ENCODE measurements at regions not wholly inside any gene's neighbourhood (a gene's known extent, or its start where the extent isn't known, plus 50 kb on each side); places are given as distances from the start of the nearest gene placed in this dataset.

DNA sequence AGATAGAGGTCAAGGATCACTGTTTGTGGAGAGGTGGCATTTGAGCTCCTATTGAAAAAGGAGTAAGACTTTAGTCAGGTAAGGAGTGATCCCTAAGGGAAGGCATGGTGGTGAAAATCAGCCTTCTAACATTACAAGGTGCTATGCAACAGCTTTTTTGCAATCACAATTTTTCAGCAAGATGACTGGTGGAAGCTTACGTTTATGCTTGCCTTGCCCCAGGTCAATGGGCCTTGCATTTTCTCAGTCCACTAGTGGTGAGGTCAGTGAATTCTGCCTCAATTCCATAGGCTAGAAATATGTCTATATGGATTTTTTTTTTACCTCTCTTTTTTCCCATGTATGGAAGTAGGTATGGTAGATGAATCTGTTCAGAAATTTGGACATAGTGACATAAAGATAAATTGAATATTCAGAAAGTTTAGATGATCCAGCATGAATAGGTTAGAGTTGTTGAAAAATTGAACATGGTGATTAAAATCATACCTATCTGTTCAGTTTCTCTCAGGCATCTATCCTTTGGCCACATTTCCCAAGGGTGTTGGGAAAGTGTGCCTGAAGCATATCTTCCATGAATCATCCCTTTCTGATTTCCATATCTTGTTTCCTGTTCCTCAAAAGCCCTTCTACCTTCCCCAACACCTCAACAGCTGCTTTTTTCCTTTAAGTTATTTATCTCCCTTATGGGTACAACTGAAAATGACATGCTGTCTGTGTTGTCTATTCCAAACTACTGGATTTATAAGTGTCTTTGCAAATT lies 71.9 kb upstream of the PTPRZ1 start:
- no TSS peak for BruUV-seq (replicated peaks)
- H2AFZ ChIP-seq (replicated peaks; ENCODE audit: low read length, poor library complexity), result no peak overlapping the region
- no peak overlapping the region for H4K8ac ChIP-seq (ENCODE audit: low read depth in 2 of 2, low read length in 2 of 2)
- no peak overlapping the region for H4K5ac ChIP-seq (ENCODE audit: low read depth, low read length)
- H3K9me1 ChIP-seq (ENCODE audit: insufficient read depth, low read length), result no peaks in the 10 kb centered on the region
- no peak overlapping the region for H3K23ac ChIP-seq (ENCODE audit: low read depth, low read length)
- no peaks in the 10 kb centered on the region for H3K4me1 ChIP-seq (ENCODE audit: control insufficient read depth, insufficient read depth, low read length)
- ATAC-seq (ENCODE audit: low read depth) (no peak), DNase-seq (no peak)
- TF ChIP-seq POLR2A (IDR thresholded peaks at IDR 0.05; ENCODE audit: low read depth, low read length), result no peak
- TF ChIP-seq, protein P1, sequence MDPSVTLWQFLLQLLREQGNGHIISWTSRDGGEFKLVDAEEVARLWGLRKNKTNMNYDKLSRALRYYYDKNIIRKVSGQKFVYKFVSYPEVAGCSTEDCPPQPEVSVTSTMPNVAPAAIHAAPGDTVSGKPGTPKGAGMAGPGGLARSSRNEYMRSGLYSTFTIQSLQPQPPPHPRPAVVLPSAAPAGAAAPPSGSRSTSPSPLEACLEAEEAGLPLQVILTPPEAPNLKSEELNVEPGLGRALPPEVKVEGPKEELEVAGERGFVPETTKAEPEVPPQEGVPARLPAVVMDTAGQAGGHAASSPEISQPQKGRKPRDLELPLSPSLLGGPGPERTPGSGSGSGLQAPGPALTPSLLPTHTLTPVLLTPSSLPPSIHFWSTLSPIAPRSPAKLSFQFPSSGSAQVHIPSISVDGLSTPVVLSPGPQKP (IDR thresholded peaks at IDR 0.05; ENCODE audit: borderline replicate concordance, low read depth, low read length), result no peak
- TF ChIP-seq RCOR1 (IDR thresholded peaks at IDR 0.05; ENCODE audit: insufficient replicate concordance, low read length), result no peak
- no peak for TF ChIP-seq BHLHE40 (IDR thresholded peaks at IDR 0.05; ENCODE audit: low read depth, low read length)
- TF ChIP-seq MAZ (IDR thresholded peaks at IDR 0.05; ENCODE audit: borderline replicate concordance, low read depth, low read length), result no peak
- no peak for TF ChIP-seq FOS (IDR thresholded peaks at IDR 0.05; ENCODE audit: low read depth, low read length)
- no peak for TF ChIP-seq MXI1 (IDR thresholded peaks at IDR 0.05; ENCODE audit: borderline replicate concordance, low read depth, low read length)
- TF ChIP-seq, protein P2, sequence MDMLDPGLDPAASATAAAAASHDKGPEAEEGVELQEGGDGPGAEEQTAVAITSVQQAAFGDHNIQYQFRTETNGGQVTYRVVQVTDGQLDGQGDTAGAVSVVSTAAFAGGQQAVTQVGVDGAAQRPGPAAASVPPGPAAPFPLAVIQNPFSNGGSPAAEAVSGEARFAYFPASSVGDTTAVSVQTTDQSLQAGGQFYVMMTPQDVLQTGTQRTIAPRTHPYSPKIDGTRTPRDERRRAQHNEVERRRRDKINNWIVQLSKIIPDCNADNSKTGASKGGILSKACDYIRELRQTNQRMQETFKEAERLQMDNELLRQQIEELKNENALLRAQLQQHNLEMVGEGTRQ (IDR thresholded peaks at IDR 0.05; ENCODE audit: low read depth, low read length), result no peak
- no peak for TF ChIP-seq CHD1 (IDR thresholded peaks at IDR 0.05; ENCODE audit: low read depth, low read length)
- no peak for TF ChIP-seq RAD21 (IDR thresholded peaks at IDR 0.05; ENCODE audit: low read length)
- TF ChIP-seq NFE2L2 (IDR thresholded peaks at IDR 0.05; ENCODE audit: low read depth, low read length), result no peak
- no peak for TF ChIP-seq RFX5 (IDR thresholded peaks at IDR 0.05; ENCODE audit: low read depth, low read length)
- TF ChIP-seq, protein P3, sequence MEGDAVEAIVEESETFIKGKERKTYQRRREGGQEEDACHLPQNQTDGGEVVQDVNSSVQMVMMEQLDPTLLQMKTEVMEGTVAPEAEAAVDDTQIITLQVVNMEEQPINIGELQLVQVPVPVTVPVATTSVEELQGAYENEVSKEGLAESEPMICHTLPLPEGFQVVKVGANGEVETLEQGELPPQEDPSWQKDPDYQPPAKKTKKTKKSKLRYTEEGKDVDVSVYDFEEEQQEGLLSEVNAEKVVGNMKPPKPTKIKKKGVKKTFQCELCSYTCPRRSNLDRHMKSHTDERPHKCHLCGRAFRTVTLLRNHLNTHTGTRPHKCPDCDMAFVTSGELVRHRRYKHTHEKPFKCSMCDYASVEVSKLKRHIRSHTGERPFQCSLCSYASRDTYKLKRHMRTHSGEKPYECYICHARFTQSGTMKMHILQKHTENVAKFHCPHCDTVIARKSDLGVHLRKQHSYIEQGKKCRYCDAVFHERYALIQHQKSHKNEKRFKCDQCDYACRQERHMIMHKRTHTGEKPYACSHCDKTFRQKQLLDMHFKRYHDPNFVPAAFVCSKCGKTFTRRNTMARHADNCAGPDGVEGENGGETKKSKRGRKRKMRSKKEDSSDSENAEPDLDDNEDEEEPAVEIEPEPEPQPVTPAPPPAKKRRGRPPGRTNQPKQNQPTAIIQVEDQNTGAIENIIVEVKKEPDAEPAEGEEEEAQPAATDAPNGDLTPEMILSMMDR (conservative IDR thresholded peaks at IDR 0.05; ENCODE audit: low read depth, low read length), result no peak
- TF ChIP-seq MAFK (IDR thresholded peaks at IDR 0.05; ENCODE audit: low read depth, low read length), result no peak
- TF ChIP-seq CEBPB (IDR thresholded peaks at IDR 0.05; ENCODE audit: low read depth, low read length), result no peak
- no peak for TF ChIP-seq SMC3 (IDR thresholded peaks at IDR 0.05; ENCODE audit: low read depth, low read length)
- CTCF ChIA-PET, result interaction anchor here (0.6 kb wide), 1 partner anchor 69 kb away, joined by 4 read pairs; no protein-coding TSS in a partner anchor
- H2AK9ac ChIP-seq (replicated peaks; ENCODE audit: low read depth, low read length, poor library complexity), result no peak overlapping the region
- H3K27ac ChIP-seq (ENCODE audit: insufficient read depth, low read length), result no peak overlapping the region
- POLR2A ChIA-PET (ENCODE audit: unreplicated experiment), result no interaction called here
- in situ Hi-C loops (cut with MboI; ENCODE audit: low sequenced_read_pairs), result no loop called here
- no peaks in the 10 kb centered on the region for H3K27me3 ChIP-seq (ENCODE audit: control insufficient read depth, insufficient read depth, low read length)
- intact Hi-C loops (cut with micrococcal nuclease), result no loop called here
- no peak overlapping the region for H3K9ac ChIP-seq (ENCODE audit: low read depth, low read length)
- H2BK5ac ChIP-seq (ENCODE audit: low read depth, low read length, poor library complexity, severe bottlenecking), result no peak overlapping the region
- H2AK5ac ChIP-seq (ENCODE audit: low read depth, low read length), result no peak overlapping the region
- no peak overlapping the region for H2BK20ac ChIP-seq (ENCODE audit: low read depth, low read length)
- no peaks in the 10 kb centered on the region for H3K9me3 ChIP-seq (ENCODE audit: control insufficient read depth, insufficient read depth, low read length)
- H3K56ac ChIP-seq (ENCODE audit: extremely low read depth, insufficient read depth, low read length), result no peak overlapping the region
- no peaks in the 10 kb centered on the region for H3K79me1 ChIP-seq (ENCODE audit: low read depth in 1 of 2, low read length in 2 of 2)
- H4K91ac ChIP-seq (ENCODE audit: insufficient read depth, low read depth, low read length), result no peak overlapping the region
- H3K4ac ChIP-seq (ENCODE audit: low read depth, low read length), result no peak overlapping the region
- H3K4me3 ChIP-seq (ENCODE audit: insufficient read depth, low read depth, low read length), result no peak overlapping the region
- H4K20me1 ChIP-seq (ENCODE audit: insufficient read depth, low read length), result no peaks in the 10 kb centered on the region
- no peak overlapping the region for H3K4me2 ChIP-seq (ENCODE audit: low read depth, low read length)
- H3K18ac ChIP-seq (ENCODE audit: low read depth, low read length), result no peak overlapping the region
- dilution Hi-C loops (cut with HindIII; ENCODE audit: low sequenced_read_pairs, unreplicated experiment), result no loop called here
- no peak overlapping the region for H3K14ac ChIP-seq (replicated peaks; ENCODE audit: low read depth, low read length)
- no peak overlapping the region for H2BK120ac ChIP-seq (ENCODE audit: low read depth, low read length)
- H2BK15ac ChIP-seq (ENCODE audit: low read depth, low read length), result no peak overlapping the region
- H3K36me3 ChIP-seq (ENCODE audit: control insufficient read depth, insufficient read depth, low read length), result no peaks in the 10 kb centered on the region
- no CpG with 5 or more reads among the region's 1 CpG for WGBS, 2 experiments (ENCODE audit: extremely low coverage in 2 of 2, insufficient read length in 1 of 2)

All from IMR-90 (cell line).